ENCODE measurements at regions not wholly inside any gene's neighbourhood (a gene's known extent, or its start where the extent isn't known, plus 50 kb on each side); places are given as distances from the start of the nearest gene placed in this dataset.

DNA sequence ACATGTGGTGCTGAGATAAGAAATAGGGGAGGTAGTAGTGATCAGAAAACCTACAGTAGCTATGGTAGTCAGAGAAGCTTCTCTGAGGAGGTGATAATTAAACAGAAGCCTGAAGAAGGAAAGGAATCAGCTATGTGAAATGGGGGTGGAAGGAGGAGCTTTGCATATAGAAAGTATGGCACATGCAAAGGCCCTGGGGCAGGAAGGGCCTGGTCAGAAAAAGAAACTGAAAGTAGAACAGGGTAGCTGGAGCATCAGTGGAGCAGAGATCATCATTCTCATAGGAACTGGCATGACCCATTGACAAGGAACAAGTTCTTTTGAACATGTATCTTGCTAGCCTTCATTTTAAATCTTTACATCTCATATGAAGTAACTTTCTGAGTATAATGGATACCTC, 80.7 kb upstream of the ADRA1B start:
- TF ChIP-seq, protein P1, sequence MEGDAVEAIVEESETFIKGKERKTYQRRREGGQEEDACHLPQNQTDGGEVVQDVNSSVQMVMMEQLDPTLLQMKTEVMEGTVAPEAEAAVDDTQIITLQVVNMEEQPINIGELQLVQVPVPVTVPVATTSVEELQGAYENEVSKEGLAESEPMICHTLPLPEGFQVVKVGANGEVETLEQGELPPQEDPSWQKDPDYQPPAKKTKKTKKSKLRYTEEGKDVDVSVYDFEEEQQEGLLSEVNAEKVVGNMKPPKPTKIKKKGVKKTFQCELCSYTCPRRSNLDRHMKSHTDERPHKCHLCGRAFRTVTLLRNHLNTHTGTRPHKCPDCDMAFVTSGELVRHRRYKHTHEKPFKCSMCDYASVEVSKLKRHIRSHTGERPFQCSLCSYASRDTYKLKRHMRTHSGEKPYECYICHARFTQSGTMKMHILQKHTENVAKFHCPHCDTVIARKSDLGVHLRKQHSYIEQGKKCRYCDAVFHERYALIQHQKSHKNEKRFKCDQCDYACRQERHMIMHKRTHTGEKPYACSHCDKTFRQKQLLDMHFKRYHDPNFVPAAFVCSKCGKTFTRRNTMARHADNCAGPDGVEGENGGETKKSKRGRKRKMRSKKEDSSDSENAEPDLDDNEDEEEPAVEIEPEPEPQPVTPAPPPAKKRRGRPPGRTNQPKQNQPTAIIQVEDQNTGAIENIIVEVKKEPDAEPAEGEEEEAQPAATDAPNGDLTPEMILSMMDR (IDR thresholded peaks at IDR 0.05) = no peak
- no peak for TF ChIP-seq POLR2A (IDR thresholded peaks at IDR 0.05)

All from breast epithelium (tissue), 3 donors.